Fibroblast of lung (primary cell): ENCODE measurements at regions not wholly inside any gene's neighbourhood (a gene's known extent, or its start where the extent isn't known, plus 50 kb on each side); places are given as distances from the start of the nearest gene placed in this dataset.

ENCODE experiments used
- DNase-seq, 2 donors: peaks; one replicate each; pipeline versions ENCODE4 v3.0.0 to v3.0.0-alpha.2; 2010; ENCODE audit warnings: low read depth in 2 of 2
- H2AFZ ChIP-seq: 2 replicates; pipeline ENCODE4 v1.5.1; 2012; ENCODE audit warnings: low read length, control low read depth, inconsistent platforms
- H3K27ac ChIP-seq: 2 replicates; pipeline ENCODE4 v1.5.1; 2011; ENCODE audit warnings: low read length, control low read depth; ENCODE audit not compliant: insufficient read depth
- H3K27me3 ChIP-seq: 2 replicates; pipeline ENCODE4 v1.5.1; 2011; ENCODE audit warnings: mild to moderate bottlenecking, low read length; ENCODE audit not compliant: control insufficient read depth, insufficient read depth
- H3K36me3 ChIP-seq: 2 replicates; pipeline ENCODE4 v1.5.1; 2011; ENCODE audit warnings: low read length; ENCODE audit not compliant: control insufficient read depth, insufficient read depth
- H3K4me1 ChIP-seq: 2 replicates; pipeline ENCODE4 v1.5.1; 2011; ENCODE audit warnings: low read length; ENCODE audit not compliant: control insufficient read depth, insufficient read depth; ENCODE audit errors: extremely low read depth
- H3K4me2 ChIP-seq: 2 replicates; pipeline ENCODE4 v1.5.1; 2011; ENCODE audit warnings: low read length, control low read depth; ENCODE audit not compliant: insufficient read depth; ENCODE audit errors: extremely low read depth
- H3K4me3 ChIP-seq, 4 experiments: fragments of 200-600 bp in 1 of 4; sonication (generic) in 1 of 4; replicated peaks in 1 of 4; 2 replicates each; pipeline ENCODE4 v1.5.1; 2011 to 2016; ENCODE audit warnings: low read length in 4 of 4, low read depth in 3 of 4, mild to moderate bottlenecking in 3 of 4, control low read depth in 2 of 4, inconsistent platforms in 1 of 4, mixed read lengths in 1 of 4; ENCODE audit not compliant: insufficient read depth in 1 of 4; ENCODE audit errors: control extremely low read depth in 1 of 4
- H3K79me2 ChIP-seq: 2 replicates; pipeline ENCODE4 v1.5.1; 2012; ENCODE audit warnings: mild to moderate bottlenecking, low read length, inconsistent platforms; ENCODE audit not compliant: control insufficient read depth, insufficient read depth
- H3K9ac ChIP-seq: 2 replicates; pipeline ENCODE4 v1.5.1; 2011; ENCODE audit warnings: mild to moderate bottlenecking, low read length, control low read depth; ENCODE audit not compliant: insufficient read depth
- H3K9me3 ChIP-seq: 2 replicates; pipeline ENCODE4 v1.5.1; 2012; ENCODE audit warnings: low read depth, low read length; ENCODE audit not compliant: control insufficient read depth, insufficient read depth
- H4K20me1 ChIP-seq: 2 replicates; pipeline ENCODE4 v1.5.1; 2011; ENCODE audit warnings: low read length; ENCODE audit not compliant: control insufficient read depth, insufficient read depth; ENCODE audit errors: extremely low read depth
- CTCF ChIP-seq, 2 donors: IDR thresholded peaks in 1 of 2; conservative IDR thresholded peaks in 1 of 2; 1 replicate in 1 of 2; 2 replicates in 1 of 2; pipeline ENCODE4 v1.5.1; 2011 to 2012; ENCODE audit warnings: low read length in 2 of 2, control low read depth in 1 of 2, inconsistent platforms in 1 of 2, low read depth in 1 of 2, mild to moderate bottlenecking in 1 of 2
- EZH2 ChIP-seq: IDR thresholded peaks from 2 replicates; pipeline ENCODE4 v1.5.1; 2012; ENCODE audit warnings: low read length, control low read depth, mild to moderate bottlenecking; ENCODE audit errors: missing control alignments

- no peak overlapping the region for H3K4me2 ChIP-seq
- H3K4me1 ChIP-seq, result no peaks in the 10 kb centered on the region
- H3K27me3 ChIP-seq, result no peaks in the 10 kb centered on the region
- H3K9ac ChIP-seq, result no peak overlapping the region
- no peak for DNase-seq
- TF ChIP-seq EZH2 (no peak), CTCF (conservative IDR thresholded peaks at IDR 0.05 in 1 of 2, IDR thresholded peaks at IDR 0.05 in 1 of 2; ENCODE audit: low read depth in 1 of 2, low read length in 2 of 2) (no peak)
- H3K9me3 ChIP-seq, result no peaks in the 10 kb centered on the region
- H4K20me1 ChIP-seq, result no peaks in the 10 kb centered on the region
- no peak overlapping the region for H2AFZ ChIP-seq
- H3K27ac ChIP-seq, result no peak overlapping the region
- no peaks in the 10 kb centered on the region for H3K36me3 ChIP-seq
- no peak overlapping the region for H3K4me3 ChIP-seq
- no peaks in the 10 kb centered on the region for H3K79me2 ChIP-seq
Observed at GRCh38 chr19:30273184-30273583, 99.0 kb upstream of the ZNF536 start.

- Histone ChIP-seq H3K4me2 (no peak overlapping the region), H3K36me3 (no peaks in the 10 kb centered on the region), H4K20me1 (no peaks in the 10 kb centered on the region), H3K4me1 (no peaks in the 10 kb centered on the region), H3K27me3 (no peaks in the 10 kb centered on the region), H3K9ac (no peak overlapping the region), H3K79me2 (no peaks in the 10 kb centered on the region), H3K4me3 (no peak overlapping the region), H3K27ac (no peak overlapping the region), H3K9me3 (no peaks in the 10 kb centered on the region), H2AFZ (no peak overlapping the region)
- no peak for DNase-seq
- TF ChIP-seq EZH2 (no peak), CTCF (conservative IDR thresholded peaks at IDR 0.05 in 1 of 2, IDR thresholded peaks at IDR 0.05 in 1 of 2; ENCODE audit: low read depth in 1 of 2, low read length in 2 of 2) (no peak)
Observed at GRCh38 chr19:30274987-30275386, 97.2 kb upstream of the ZNF536 start.

- Histone ChIP-seq H3K4me2 (no peak overlapping the region), H2AFZ (no peak overlapping the region)
Observed at GRCh38 chr19:30276011-30276882, 95.9 kb upstream of the ZNF536 start.

More at GRCh38 chr19:30276011-30276882, 95.9 kb upstream of the ZNF536 start:
- no peaks in the 10 kb centered on the region for H4K20me1 ChIP-seq
- no peak overlapping the region for H3K27ac ChIP-seq
- H3K4me3 ChIP-seq, result no peak overlapping the region
- H3K36me3 ChIP-seq, result no peaks in the 10 kb centered on the region
- no peaks in the 10 kb centered on the region for H3K79me2 ChIP-seq
- no peaks in the 10 kb centered on the region for H3K9me3 ChIP-seq
- no peak for DNase-seq
- TF ChIP-seq EZH2, result no peak
- no peak for TF ChIP-seq CTCF (conservative IDR thresholded peaks at IDR 0.05 in 1 of 2, IDR thresholded peaks at IDR 0.05 in 1 of 2; ENCODE audit: low read depth in 1 of 2, low read length in 2 of 2)
- H3K9ac ChIP-seq, result no peak overlapping the region
- H3K27me3 ChIP-seq, result no peaks in the 10 kb centered on the region
- no peaks in the 10 kb centered on the region for H3K4me1 ChIP-seq
